GM12875 (cell line): ENCODE measurements at regions not wholly inside any gene's neighbourhood (a gene's known extent, or its start where the extent isn't known, plus 50 kb on each side); places are given as distances from the start of the nearest gene placed in this dataset.

ENCODE experiments used
- H3K4me3 ChIP-seq: one replicate; pipeline ENCODE4 v1.5.1; 2011; ENCODE audit warnings: low read depth, low read length, control low read depth
- CTCF ChIP-seq: IDR thresholded peaks from 2 replicates; pipeline ENCODE4 v1.5.1; 2011; ENCODE audit warnings: low read depth, mild to moderate bottlenecking, control low read depth, inconsistent platforms, low read length, moderate library complexity, borderline replicate concordance; ENCODE audit not compliant: insufficient read depth

GRCh38 chr6:43953256-43953655 is 174.0 kb downstream of the MRPL14 start:
- TF ChIP-seq CTCF: no peak
- H3K4me3 ChIP-seq: no peak overlapping the region

- no peak overlapping the region for H3K4me3 ChIP-seq
- peak; percentile 39; the same call in 1 of the 2 replicates for TF ChIP-seq CTCF
Measured at GRCh38 chr6:43952746-43953145, 174.5 kb downstream of the MRPL14 start.

GRCh38 chr6:43951756-43952675 is 175.2 kb downstream of the MRPL14 start:
- TF ChIP-seq CTCF: no peak
- no peak overlapping the region for H3K4me3 ChIP-seq

GRCh38 chr6:43951063-43951755 is 176.0 kb downstream of the MRPL14 start:
- H3K4me3 ChIP-seq: no peak overlapping the region
- peak; percentile 45; the same call in 1 of the 2 replicates for TF ChIP-seq CTCF

- no peak for TF ChIP-seq CTCF
- no peak overlapping the region for H3K4me3 ChIP-seq
Measured at GRCh38 chr6:43950731-43951062, 176.6 kb downstream of the MRPL14 start.

GRCh38 chr6:43950051-43950605 is 177.1 kb downstream of the MRPL14 start:
- no peak for TF ChIP-seq CTCF
- no peak overlapping the region for H3K4me3 ChIP-seq
